Common myeloid progenitor, CD34-positive (primary cell): ENCODE measurements at regions not wholly inside any gene's neighbourhood (a gene's known extent, or its start where the extent isn't known, plus 50 kb on each side); places are given as distances from the start of the nearest gene placed in this dataset.

Experiments
- CTCF ChIA-PET: fragments of 350-600 bp; sonication (Branson Sonifier 250); formaldehyde crosslinking; loops from one replicate; lab custom pipeline; 2021; ENCODE audit warnings: antibody characterized with exemption; lab: Charles Lee
- POLR2A ChIA-PET: fragments of 350-600 bp; sonication (Branson Sonifier 250); formaldehyde crosslinking; loops from one replicate; lab custom pipeline; 2021; ENCODE audit warnings: antibody characterized with exemption; lab: Charles Lee
- DNase-seq, 3 donors: peaks; one replicate each; pipeline versions ENCODE4 v3.0.0 to v3.0.0-alpha.2; 2013
- H3K27ac ChIP-seq, 2 experiments: 1 replicate in 1 of 2; 2 replicates in 1 of 2; pipeline ENCODE4 v1.7.0; 2013; ENCODE audit warnings: inconsistent platforms in 2 of 2, low read length in 2 of 2, mild to moderate bottlenecking in 2 of 2, low read depth in 1 of 2, moderate library complexity in 1 of 2; ENCODE audit not compliant: severe bottlenecking in 2 of 2, insufficient read depth in 1 of 2, poor library complexity in 1 of 2
- H3K27me3 ChIP-seq, 5 experiments: replicated peaks in 2 of 5; 1 replicate in 3 of 5; 2 replicates in 2 of 5; pipeline versions ENCODE4 v1.6.1 to v1.7.0; 2013; ENCODE audit warnings: low read length in 4 of 5, mild to moderate bottlenecking in 2 of 5, moderate library complexity in 2 of 5, inconsistent platforms in 1 of 5; ENCODE audit not compliant: insufficient read depth in 5 of 5, control insufficient read depth in 4 of 5
- H3K36me3 ChIP-seq, 4 experiments: 1 replicate in 2 of 4; 2 replicates in 2 of 4; pipeline versions ENCODE4 v1.6.1 to v1.7.0; 2013; ENCODE audit warnings: low read length in 3 of 4, control low read depth in 1 of 4, mild to moderate bottlenecking in 1 of 4; ENCODE audit not compliant: control insufficient read depth in 4 of 4, insufficient read depth in 4 of 4
- H3K4me1 ChIP-seq, 4 experiments: 1 replicate in 3 of 4; 2 replicates in 1 of 4; pipeline versions ENCODE4 v1.6.1 to v1.7.1; 2013; ENCODE audit warnings: low read length in 3 of 4, mild to moderate bottlenecking in 3 of 4, control low read depth in 1 of 4, inconsistent platforms in 1 of 4, moderate library complexity in 1 of 4; ENCODE audit not compliant: control insufficient read depth in 4 of 4, insufficient read depth in 4 of 4; ENCODE audit errors: control extremely low read depth in 1 of 4
- H3K4me3 ChIP-seq, 7 experiments: 1 replicate in 4 of 7; 2 replicates in 3 of 7; pipeline versions ENCODE4 v1.5.1 to v1.7.0; 2013; ENCODE audit warnings: mild to moderate bottlenecking in 7 of 7, low read length in 6 of 7, moderate library complexity in 6 of 7, inconsistent platforms in 2 of 7, low read depth in 2 of 7, control low read depth in 1 of 7; ENCODE audit not compliant: insufficient read depth in 4 of 7, control insufficient read depth in 1 of 7; ENCODE audit errors: extremely low read depth in 1 of 7
- H3K9me3 ChIP-seq, 5 experiments: 1 replicate in 4 of 5; 2 replicates in 1 of 5; pipeline versions ENCODE4 v1.6.1 to v1.7.1; 2013; ENCODE audit warnings: low read length in 4 of 5, mild to moderate bottlenecking in 2 of 5, inconsistent platforms in 1 of 5, low read depth in 1 of 5, moderate library complexity in 1 of 5; ENCODE audit not compliant: control insufficient read depth in 4 of 5, insufficient read depth in 2 of 5; ENCODE audit errors: control extremely low read depth in 1 of 5
- WGBS: methylation state at CpG from one replicate; pipeline ENCODE4 v1.1.5; 2013; ENCODE audit not compliant: insufficient coverage; 5-methylcytosine and 5-hydroxymethylcytosine counted together

DNA sequence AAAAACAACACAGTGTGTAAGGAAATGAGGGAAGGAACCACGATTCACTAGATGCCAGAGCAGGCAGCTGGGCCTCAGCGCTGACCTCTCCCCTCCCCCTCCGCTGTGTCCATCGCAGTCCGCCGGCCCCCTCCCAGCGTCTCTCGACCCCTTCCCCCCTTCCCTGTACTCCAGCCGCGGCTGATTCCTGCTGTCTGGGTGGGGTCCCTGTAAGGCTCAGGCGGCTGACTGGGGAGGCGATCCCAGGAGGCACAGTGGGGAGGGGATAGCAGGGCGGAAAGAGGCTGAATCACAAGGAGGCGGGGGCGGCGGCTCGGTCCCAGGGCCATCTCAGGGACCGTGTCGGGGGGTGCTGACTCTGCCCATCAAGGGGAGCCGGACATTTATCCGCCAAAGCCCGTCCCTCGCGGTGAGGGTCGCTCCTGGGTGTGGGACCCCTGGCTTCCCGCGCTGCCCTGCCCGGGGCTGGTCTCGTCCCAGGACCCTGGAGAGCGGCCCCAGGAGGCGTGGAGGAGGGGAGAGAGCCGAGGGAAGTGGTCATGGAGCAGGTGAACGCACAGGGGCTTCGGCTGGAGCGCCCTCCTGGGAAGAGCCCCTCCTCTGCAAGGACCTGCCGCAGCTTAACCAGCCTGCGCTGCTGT is 241.9 kb downstream of the PTPRU start:
- CTCF ChIA-PET = no interaction called here
- Histone ChIP-seq H3K27me3 (peaks cover 5 to 75% (median 21%) of the 10 kb centered on the region in 5 experiments), H3K4me1 (no peaks in the 10 kb centered on the region), H3K36me3 (no peaks in the 10 kb centered on the region), H3K9me3 (peaks cover 0 to 20% (median 5%) of the 10 kb centered on the region in 5 experiments), H3K4me3 (no peak overlapping the region), H3K27ac (no peak overlapping the region)
- WGBS = 3% methylated on average over 8 of the region's 37 CpGs
- POLR2A ChIA-PET = no interaction called here
- DNase-seq = no peak

DNA sequence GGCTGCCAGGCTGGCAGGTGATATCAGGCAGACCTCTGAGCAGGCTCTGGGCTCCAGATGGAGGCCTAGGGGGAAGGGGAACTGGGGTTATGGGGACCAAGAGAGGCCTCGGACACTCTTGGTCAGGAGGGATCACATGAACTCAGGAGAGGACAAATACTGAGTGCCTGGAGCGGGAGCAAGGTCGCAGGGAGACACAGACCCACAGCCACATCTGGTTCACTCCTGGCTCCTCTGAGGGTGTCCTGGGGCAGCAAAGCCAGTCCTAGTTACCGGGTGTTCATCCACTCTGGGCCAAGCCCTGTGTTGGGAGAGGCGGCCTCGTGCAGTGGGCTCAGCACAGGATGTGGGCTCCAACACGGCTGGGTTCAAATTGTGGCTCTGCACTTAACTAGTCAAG is 239.0 kb downstream of the PTPRU start:
- POLR2A ChIA-PET = no interaction called here
- Histone ChIP-seq H3K4me3 (no peak overlapping the region), H3K27me3 (peaks cover 5 to 89% (median 19%) of the 10 kb centered on the region in 5 experiments), H3K27ac (no peak overlapping the region), H3K36me3 (no peaks in the 10 kb centered on the region), H3K9me3 (peaks cover 0 to 13% (median 5%) of the 10 kb centered on the region in 5 experiments), H3K4me1 (no peaks in the 10 kb centered on the region)
- WGBS = 82% methylated on average over 7 of the region's 7 CpGs
- CTCF ChIA-PET = no interaction called here
- no peak for DNase-seq

DNA sequence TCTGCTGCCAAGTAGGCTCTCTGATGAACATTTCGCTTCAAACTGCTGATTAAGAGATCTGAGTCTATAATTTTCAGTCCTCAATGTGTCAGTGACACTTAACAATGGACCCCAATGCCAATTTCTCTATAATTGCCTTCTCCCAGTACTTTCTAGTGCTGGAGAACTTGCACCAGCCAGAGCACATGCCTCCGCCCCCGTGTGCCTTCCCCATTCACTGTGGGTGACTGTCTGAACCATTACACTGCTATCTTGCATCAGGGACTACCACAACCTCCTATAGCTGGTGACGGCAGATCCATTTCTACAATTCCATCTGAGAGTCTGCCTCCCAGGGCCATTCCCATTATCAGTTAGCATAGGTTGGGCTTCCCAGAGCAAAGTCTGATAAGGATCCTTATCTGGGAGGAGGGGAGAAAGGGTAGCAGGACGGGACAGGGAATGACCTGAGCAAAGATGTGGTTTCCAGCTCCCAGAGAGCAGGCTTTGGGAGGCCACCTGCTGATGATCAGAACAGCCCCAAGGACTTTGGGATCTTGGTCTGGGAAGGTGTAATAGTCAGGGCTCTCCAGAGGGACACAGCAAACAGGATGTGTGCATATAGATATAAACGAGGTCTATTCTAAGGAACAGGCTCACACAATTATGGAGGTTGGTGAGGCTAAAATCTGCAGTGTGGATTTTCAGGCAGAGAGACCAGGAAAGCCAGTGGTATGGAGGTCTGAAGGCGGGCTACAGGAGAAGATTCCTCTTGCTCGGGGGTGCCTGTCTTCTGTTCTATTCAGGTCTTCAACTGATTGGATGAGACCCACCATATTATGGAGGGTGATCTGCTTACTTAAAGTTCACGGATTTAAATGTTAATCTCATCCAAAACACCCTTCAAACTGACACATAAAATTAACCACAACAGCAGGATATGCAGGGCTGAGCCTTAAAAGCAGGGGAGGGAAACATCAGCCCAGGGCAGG is 238.2 kb downstream of the PTPRU start:
- Histone ChIP-seq H3K4me3 (no peak overlapping the region), H3K27ac (no peak overlapping the region), H3K27me3 (peaks cover 5 to 84% (median 14%) of the 10 kb centered on the region in 5 experiments), H3K36me3 (no peaks in the 10 kb centered on the region), H3K4me1 (no peaks in the 10 kb centered on the region), H3K9me3 (peaks cover 0 to 9% (median 5%) of the 10 kb centered on the region in 5 experiments)
- POLR2A ChIA-PET = no interaction called here
- no peak for DNase-seq
- 69% methylated on average over 4 of the region's 9 CpGs for WGBS
- CTCF ChIA-PET = no interaction called here

DNA sequence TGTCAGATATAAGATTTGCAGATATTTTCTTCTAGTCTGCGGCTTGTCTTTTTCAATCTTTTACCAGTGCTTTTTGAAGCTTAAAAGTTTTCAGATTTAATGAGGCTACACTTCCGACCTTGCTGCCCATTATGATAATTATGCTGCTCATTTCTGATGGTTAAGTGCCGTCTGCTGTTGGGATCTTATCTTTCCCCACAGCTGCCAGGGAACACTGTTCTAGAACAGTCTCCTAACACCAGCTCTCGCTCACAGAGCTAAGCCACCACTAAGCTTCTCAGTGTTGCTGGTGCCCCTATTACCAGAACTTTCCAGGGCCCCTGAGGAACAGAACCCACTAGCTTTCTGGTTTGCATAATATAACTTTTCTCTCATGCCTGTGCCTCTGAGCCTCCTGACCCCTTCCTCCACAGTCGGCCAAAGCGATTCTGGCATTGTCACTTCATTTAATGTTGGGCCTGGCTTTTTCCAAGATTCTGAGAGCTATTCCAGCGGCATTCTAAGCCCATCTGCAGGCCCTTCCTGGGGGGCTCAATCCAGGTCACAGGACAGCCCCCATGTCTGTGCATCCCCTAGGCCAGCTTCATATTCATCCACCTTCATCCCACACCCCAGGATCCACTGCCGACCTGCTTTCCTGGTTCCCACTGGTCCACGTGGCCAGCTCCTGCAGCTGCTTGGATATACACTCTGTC is 237.0 kb downstream of the PTPRU start:
- peaks cover 0 to 9% (median 5%) of the 10 kb centered on the region in 5 experiments for H3K9me3 ChIP-seq
- no peak overlapping the region for H3K4me3 ChIP-seq
- ChIA-PET POLR2A (no interaction called here), CTCF (no interaction called here)
- no peaks in the 10 kb centered on the region for H3K36me3 ChIP-seq
- no peaks in the 10 kb centered on the region for H3K4me1 ChIP-seq
- WGBS = 82% methylated on average over 6 of the region's 9 CpGs
- DNase-seq = no peak
- H3K27ac ChIP-seq = no peak overlapping the region
- H3K27me3 ChIP-seq = peaks cover 5 to 72% (median 13%) of the 10 kb centered on the region in 5 experiments

DNA sequence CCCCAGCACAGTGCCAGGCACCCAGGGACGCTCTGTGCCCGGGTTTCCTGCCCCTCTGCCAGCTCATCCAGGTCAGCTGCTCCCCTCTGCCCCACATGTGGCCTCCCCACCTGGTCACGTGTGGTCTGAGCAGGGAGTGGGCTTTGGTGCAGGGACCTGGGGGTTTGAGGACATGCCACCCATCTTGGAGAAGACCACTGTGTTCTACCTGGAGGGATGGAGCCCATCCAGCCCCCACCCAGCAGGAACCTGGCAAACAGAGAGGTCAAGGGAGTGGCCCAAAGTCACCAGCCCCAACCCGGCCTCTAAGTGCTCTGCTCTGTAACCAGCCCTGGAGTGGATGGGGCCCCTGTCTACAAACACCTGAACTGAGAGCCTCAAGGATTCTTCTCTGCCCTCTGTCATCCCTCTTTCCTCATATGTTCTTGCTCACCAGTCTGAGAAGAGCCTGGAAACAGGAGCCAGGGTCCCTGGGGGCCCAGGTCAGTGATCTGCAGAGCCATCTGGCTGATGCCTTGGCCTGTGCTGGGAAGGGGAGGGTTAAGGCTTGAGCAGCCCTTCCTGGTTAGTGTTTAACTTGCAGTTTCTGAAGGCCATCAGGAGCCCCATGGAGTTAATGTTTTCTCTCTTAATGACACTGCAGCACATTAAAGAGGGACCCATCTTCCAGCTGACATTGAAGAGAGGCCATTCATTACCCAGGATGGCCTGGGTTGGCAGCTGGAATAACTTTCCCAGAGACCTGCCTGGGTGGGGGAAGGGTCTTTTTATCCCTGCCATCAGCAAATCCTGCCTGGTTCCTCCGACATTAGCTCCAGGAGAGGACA is 235.4 kb downstream of the PTPRU start:
- ChIA-PET POLR2A (no interaction called here), CTCF (no interaction called here)
- WGBS = 70% methylated on average over 3 of the region's 5 CpGs

DNA sequence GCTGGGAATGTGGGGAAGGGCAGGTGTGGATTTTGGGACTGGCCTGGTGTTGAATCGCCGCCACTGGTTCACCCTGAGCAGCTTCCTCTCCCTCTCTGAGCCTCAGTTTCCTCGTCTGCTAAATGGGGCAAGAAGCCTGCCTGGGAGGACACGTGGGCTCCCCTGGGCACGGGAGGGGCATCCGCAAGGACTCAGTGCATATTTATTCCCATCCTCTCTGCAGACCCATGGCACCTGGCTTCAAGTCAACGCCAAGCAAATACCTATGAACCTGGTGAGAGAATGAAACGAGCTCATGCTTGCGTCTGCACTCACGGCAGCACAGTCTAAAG is 234.4 kb downstream of the PTPRU start:
- no peaks in the 10 kb centered on the region for H3K4me1 ChIP-seq
- peaks cover 0 to 55% (median 3%) of the 10 kb centered on the region in 5 experiments for H3K27me3 ChIP-seq
- H3K36me3 ChIP-seq = no peaks in the 10 kb centered on the region
- H3K9me3 ChIP-seq = peaks cover 0 to 1% (median 0%) of the 10 kb centered on the region in 5 experiments
- ChIA-PET POLR2A (no interaction called here), CTCF (no interaction called here)
- DNase-seq = no peak
- 91% methylated on average over 10 of the region's 10 CpGs for WGBS
- no peak overlapping the region for H3K4me3 ChIP-seq
- no peak overlapping the region for H3K27ac ChIP-seq

More for the DNA sequence above, 235.4 kb downstream of the PTPRU start:
- no peak overlapping the region for H3K27ac ChIP-seq
- H3K9me3 ChIP-seq = peaks cover 0 to 1% (median 0%) of the 10 kb centered on the region in 5 experiments
- no peaks in the 10 kb centered on the region for H3K4me1 ChIP-seq
- peaks cover 0 to 64% (median 9%) of the 10 kb centered on the region in 5 experiments for H3K27me3 ChIP-seq
- no peak overlapping the region for H3K4me3 ChIP-seq
- no peaks in the 10 kb centered on the region for H3K36me3 ChIP-seq
- no peak for DNase-seq
